GM18909 (cell line): ENCODE measurements at regions not wholly inside any gene's neighbourhood (a gene's known extent, or its start where the extent isn't known, plus 50 kb on each side); places are given as distances from the start of the nearest gene placed in this dataset.
"Not testable (repeated sequence)": the region's sequence is repeated elsewhere in the genome, so short reads cannot be mapped to it uniquely, and the experiment has no call there.

Experiments used
- ATAC-seq: cut with Tn5 transposase; IDR thresholded peaks from one replicate; pipeline ENCODE4 v1.9.1; 2021; ENCODE audit warnings: mild to moderate bottlenecking; ENCODE audit not compliant: unreplicated experiment, poor library complexity

- ATAC-seq = no peak
These were observed 147.4 kb downstream of the TXNL1 start for GRCh38 chr18:56490942-56491341.

GRCh38 chr18:56489893-56490292, 148.5 kb downstream of the TXNL1 start:
- ATAC-seq = no peak

- no peak for ATAC-seq
These were observed 149.7 kb downstream of the TXNL1 start for GRCh38 chr18:56488739-56489138.

GRCh38 chr18:56487801-56488200, 150.6 kb downstream of the TXNL1 start:
- no peak for ATAC-seq

GRCh38 chr18:56483386-56483785, 155.0 kb downstream of the TXNL1 start:
- no peak for ATAC-seq

GRCh38 chr18:56482813-56483212, 155.6 kb downstream of the TXNL1 start:
- not testable (repeated sequence) for ATAC-seq

- ATAC-seq = no peak
These were observed 156.6 kb downstream of the TXNL1 start for GRCh38 chr18:56481751-56482150.

GRCh38 chr18:56479841-56480240, 158.6 kb downstream of the TXNL1 start:
- no peak for ATAC-seq

GRCh38 chr18:56475250-56475649, 163.1 kb downstream of the TXNL1 start:
- no peak for ATAC-seq

GRCh38 chr18:56473400-56474024, 164.9 kb downstream of the TXNL1 start:
- ATAC-seq = no peak

GRCh38 chr18:56470406-56471351, 167.7 kb downstream of the TXNL1 start:
- no peak for ATAC-seq

- ATAC-seq = no peak
These were observed 168.8 kb downstream of the TXNL1 start for GRCh38 chr18:56469582-56469981.

GRCh38 chr18:56468396-56468795, 170.0 kb downstream of the TXNL1 start:
- ATAC-seq = no peak

GRCh38 chr18:56462276-56462675, 176.1 kb downstream of the TXNL1 start:
- ATAC-seq = no peak

GRCh38 chr18:56461151-56461550, 177.2 kb downstream of the TXNL1 start:
- no peak for ATAC-seq

GRCh38 chr18:56460581-56460980, 177.8 kb downstream of the TXNL1 start:
- ATAC-seq = no peak

- ATAC-seq = no peak
These were observed 179.4 kb downstream of the TXNL1 start for GRCh38 chr18:56458770-56459712.

GRCh38 chr18:56455874-56456273, 182.5 kb downstream of the TXNL1 start:
- ATAC-seq = no peak

- no peak for ATAC-seq
These were observed 183.3 kb downstream of the TXNL1 start for GRCh38 chr18:56455141-56455540.

- ATAC-seq = no peak
These were observed 184.8 kb downstream of the TXNL1 start for GRCh38 chr18:56453631-56454030.

- no peak for ATAC-seq
These were observed 187.2 kb downstream of the TXNL1 start for GRCh38 chr18:56451188-56451587.
